ENCODE measurements at regions not wholly inside any gene's neighbourhood (a gene's known extent, or its start where the extent isn't known, plus 50 kb on each side); places are given as distances from the start of the nearest gene placed in this dataset.

DNA sequence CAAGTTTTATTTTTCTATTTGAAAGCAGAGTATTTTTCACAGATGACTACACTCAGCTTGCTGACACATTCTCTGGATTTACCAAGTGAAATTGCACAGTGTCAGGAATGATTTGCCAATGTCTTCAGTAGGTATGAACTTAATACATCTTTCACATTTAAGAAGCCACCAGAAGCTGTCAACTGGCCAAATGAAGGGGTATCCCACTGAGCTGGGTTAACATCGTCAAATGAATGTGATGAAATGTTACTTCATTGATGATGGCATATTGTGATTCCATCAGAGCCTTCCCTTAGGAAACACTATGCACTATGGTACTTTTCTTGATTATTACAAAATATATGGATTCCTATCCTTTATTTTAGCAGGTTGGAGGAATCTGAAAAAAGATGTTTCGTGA, 592.3 kb downstream of the FGF9 start:
- TF ChIP-seq, protein P1, sequence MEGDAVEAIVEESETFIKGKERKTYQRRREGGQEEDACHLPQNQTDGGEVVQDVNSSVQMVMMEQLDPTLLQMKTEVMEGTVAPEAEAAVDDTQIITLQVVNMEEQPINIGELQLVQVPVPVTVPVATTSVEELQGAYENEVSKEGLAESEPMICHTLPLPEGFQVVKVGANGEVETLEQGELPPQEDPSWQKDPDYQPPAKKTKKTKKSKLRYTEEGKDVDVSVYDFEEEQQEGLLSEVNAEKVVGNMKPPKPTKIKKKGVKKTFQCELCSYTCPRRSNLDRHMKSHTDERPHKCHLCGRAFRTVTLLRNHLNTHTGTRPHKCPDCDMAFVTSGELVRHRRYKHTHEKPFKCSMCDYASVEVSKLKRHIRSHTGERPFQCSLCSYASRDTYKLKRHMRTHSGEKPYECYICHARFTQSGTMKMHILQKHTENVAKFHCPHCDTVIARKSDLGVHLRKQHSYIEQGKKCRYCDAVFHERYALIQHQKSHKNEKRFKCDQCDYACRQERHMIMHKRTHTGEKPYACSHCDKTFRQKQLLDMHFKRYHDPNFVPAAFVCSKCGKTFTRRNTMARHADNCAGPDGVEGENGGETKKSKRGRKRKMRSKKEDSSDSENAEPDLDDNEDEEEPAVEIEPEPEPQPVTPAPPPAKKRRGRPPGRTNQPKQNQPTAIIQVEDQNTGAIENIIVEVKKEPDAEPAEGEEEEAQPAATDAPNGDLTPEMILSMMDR (IDR thresholded peaks at IDR 0.05 in 4 of 5, conservative IDR thresholded peaks at IDR 0.05 in 1 of 5) = no peak
- TF ChIP-seq POLR2A (IDR thresholded peaks at IDR 0.05) = no peak

All from gastrocnemius medialis (tissue), 4 donors.